H9 (cell line): ENCODE measurements at regions not wholly inside any gene's neighbourhood (a gene's known extent, or its start where the extent isn't known, plus 50 kb on each side); places are given as distances from the start of the nearest gene placed in this dataset.

ENCODE experiments used
- DNase-seq: peaks from one replicate; pipeline ENCODE4 v3.0.0-alpha.2; 2017
- H2AFZ ChIP-seq: one replicate; pipeline ENCODE4 v1.6.1; 2013; ENCODE audit warnings: mild to moderate bottlenecking, low read length, control low read depth, moderate library complexity
- H2AK5ac ChIP-seq: 2 replicates; pipeline ENCODE4 v1.6.1; 2013; ENCODE audit warnings: low read length, control low read depth, mixed read lengths; ENCODE audit not compliant: insufficient read length
- H2BK120ac ChIP-seq: one replicate; pipeline ENCODE4 v1.6.1; 2013; ENCODE audit warnings: low read depth, mild to moderate bottlenecking, low read length, control low read depth, inconsistent platforms; ENCODE audit not compliant: poor library complexity, severe bottlenecking
- H2BK12ac ChIP-seq: 2 replicates; pipeline ENCODE4 v1.6.1; 2013; ENCODE audit warnings: low read length, control low read depth, mixed read lengths, low read depth; ENCODE audit not compliant: insufficient read length
- H2BK15ac ChIP-seq: 2 replicates; pipeline ENCODE4 v1.6.1; 2013; ENCODE audit warnings: low read depth, low read length, control low read depth
- H2BK20ac ChIP-seq: one replicate; pipeline ENCODE4 v1.6.1; 2013; ENCODE audit warnings: low read depth, mild to moderate bottlenecking, low read length, control low read depth, inconsistent platforms; ENCODE audit not compliant: poor library complexity, severe bottlenecking
- H2BK5ac ChIP-seq: 2 replicates; pipeline ENCODE4 v1.6.1; 2013; ENCODE audit warnings: low read length, control low read depth, mixed read lengths; ENCODE audit not compliant: insufficient read length
- H3K14ac ChIP-seq: 2 replicates; pipeline ENCODE4 v1.6.1; 2013; ENCODE audit warnings: low read length, control low read depth; ENCODE audit not compliant: insufficient read depth
- H3K18ac ChIP-seq: 2 replicates; pipeline ENCODE4 v1.6.1; 2013; ENCODE audit warnings: low read depth, mild to moderate bottlenecking, mixed read lengths, low read length, control low read depth; ENCODE audit not compliant: insufficient read length
- H3K23ac ChIP-seq: 2 replicates; pipeline ENCODE4 v1.6.1; 2013; ENCODE audit warnings: low read length, control low read depth, mixed read lengths, low read depth; ENCODE audit not compliant: insufficient read length
- H3K23me2 ChIP-seq: 2 replicates; pipeline ENCODE4 v1.6.1; 2013; ENCODE audit warnings: low read depth, mild to moderate bottlenecking, mixed read lengths, low read length, control low read depth; ENCODE audit not compliant: insufficient read length, poor library complexity, severe bottlenecking
- H3K27ac ChIP-seq: 2 replicates; pipeline ENCODE4 v1.5.1; 2013; ENCODE audit warnings: low read length, control low read depth, mixed read lengths, low read depth; ENCODE audit not compliant: insufficient read length
- H3K27me3 ChIP-seq: 2 replicates; pipeline ENCODE4 v1.6.1; 2013; ENCODE audit warnings: low read length, control low read depth, inconsistent platforms; ENCODE audit not compliant: insufficient read depth
- H3K4ac ChIP-seq: 2 replicates; pipeline ENCODE4 v1.6.1; 2013; ENCODE audit warnings: low read depth, mild to moderate bottlenecking, control low read depth, inconsistent platforms, low read length, moderate library complexity
- H3K4me1 ChIP-seq: 2 replicates; pipeline ENCODE4 v1.6.1; 2013; ENCODE audit warnings: low read length, control low read depth, inconsistent platforms; ENCODE audit not compliant: insufficient read depth
- H3K4me2 ChIP-seq: 2 replicates; pipeline ENCODE4 v1.6.1; 2013; ENCODE audit warnings: low read length, control low read depth, mixed read lengths; ENCODE audit not compliant: insufficient read length, insufficient read depth
- H3K56ac ChIP-seq: 2 replicates; pipeline ENCODE4 v1.6.1; 2013; ENCODE audit warnings: low read depth, mild to moderate bottlenecking, mixed read lengths, low read length, control low read depth; ENCODE audit not compliant: insufficient read length
- H3K79me1 ChIP-seq: 2 replicates; pipeline ENCODE4 v1.6.1; 2013; ENCODE audit warnings: low read depth, mild to moderate bottlenecking, moderate library complexity, low read length, control low read depth, inconsistent platforms; ENCODE audit not compliant: insufficient read depth, poor library complexity, severe bottlenecking
- H3K79me2 ChIP-seq: 2 replicates; pipeline ENCODE4 v1.6.1; 2013; ENCODE audit warnings: low read length, control low read depth, inconsistent platforms; ENCODE audit not compliant: insufficient read depth
- H3K9ac ChIP-seq: 2 replicates; pipeline ENCODE4 v1.6.1; 2013; ENCODE audit warnings: low read length, control low read depth, mixed read lengths; ENCODE audit not compliant: insufficient read length; ENCODE audit errors: extremely low read depth
- H3K9me3 ChIP-seq: one replicate; pipeline ENCODE4 v1.6.1; 2013; ENCODE audit warnings: low read depth, low read length, inconsistent platforms; ENCODE audit not compliant: control insufficient read depth
- H3T11ph ChIP-seq: one replicate; pipeline ENCODE4 v1.6.1; 2013; ENCODE audit warnings: mild to moderate bottlenecking, low read length, control low read depth, inconsistent platforms
- H4K20me1 ChIP-seq: one replicate; pipeline ENCODE4 v1.6.1; 2013; ENCODE audit not compliant: control insufficient read depth, insufficient read length, insufficient read depth
- H4K5ac ChIP-seq: 2 replicates; pipeline ENCODE4 v1.6.1; 2013; ENCODE audit warnings: low read depth, mild to moderate bottlenecking, mixed read lengths, low read length, control low read depth; ENCODE audit not compliant: insufficient read length
- H4K8ac ChIP-seq: replicated peaks from 2 replicates; pipeline ENCODE4 v1.6.1; 2013; ENCODE audit warnings: low read length, control low read depth, mixed read lengths, low read depth; ENCODE audit not compliant: insufficient read length
- H4K91ac ChIP-seq: 2 replicates; pipeline ENCODE4 v1.6.1; 2013; ENCODE audit warnings: low read depth, mild to moderate bottlenecking, moderate library complexity, mixed read lengths, low read length, control low read depth; ENCODE audit not compliant: insufficient read length
- H3K27ac Mint-ChIP-seq, 3 experiments: 2 replicates in 2 of 3; 3 replicates in 1 of 3; pipeline ENCODE4 v1.8.0; 2020 to 2021; ENCODE audit warnings: mixed read lengths in 3 of 3, mild to moderate bottlenecking in 1 of 3, moderate library complexity in 1 of 3
- H3K27me3 Mint-ChIP-seq: 2 replicates; pipeline ENCODE4 v1.8.0; 2021; ENCODE audit warnings: low read depth, mild to moderate bottlenecking, moderate library complexity, mixed read lengths
- H3K36me3 Mint-ChIP-seq, 3 experiments: 2 replicates in 2 of 3; 3 replicates in 1 of 3; pipeline ENCODE4 v1.8.0; 2020 to 2021; ENCODE audit warnings: low read depth in 3 of 3, mixed read lengths in 3 of 3; ENCODE audit not compliant: insufficient read depth in 1 of 3
- H3K4me1 Mint-ChIP-seq, 2 experiments: 2 replicates each; pipeline ENCODE4 v1.8.0; 2020; ENCODE audit warnings: mixed read lengths in 2 of 2
- H3K4me3 Mint-ChIP-seq, 2 experiments: 2 replicates in 1 of 2; 3 replicates in 1 of 2; pipeline ENCODE4 v1.8.0; 2020 to 2021; ENCODE audit warnings: mild to moderate bottlenecking in 2 of 2, mixed read lengths in 2 of 2, moderate library complexity in 1 of 2
- H3K9me3 Mint-ChIP-seq, 2 experiments: 2 replicates in 1 of 2; 3 replicates in 1 of 2; pipeline ENCODE4 v1.8.0; 2020; ENCODE audit warnings: mild to moderate bottlenecking in 2 of 2, mixed read lengths in 2 of 2, moderate library complexity in 1 of 2
- WGBS: extraction: QIAGEN DNeasy Blood & Tissue Kit; methylation state at CpG from one replicate; pipeline ENCODE4 v1.1.7; 2013; ENCODE audit warnings: missing lambda C conversion rate, low lambda C conversion rate, mixed read lengths; ENCODE audit not compliant: insufficient read length; ENCODE audit errors: extremely low coverage; 5-methylcytosine and 5-hydroxymethylcytosine counted together
- TF ChIP-seq, protein P1 (sequence below): fragments of 200-600 bp; sonication (generic); conservative IDR thresholded peaks from 3 replicates; pipeline ENCODE4 v1.8.0; 2021; ENCODE audit warnings: antibody characterized with exemption, mild to moderate bottlenecking

DNA sequence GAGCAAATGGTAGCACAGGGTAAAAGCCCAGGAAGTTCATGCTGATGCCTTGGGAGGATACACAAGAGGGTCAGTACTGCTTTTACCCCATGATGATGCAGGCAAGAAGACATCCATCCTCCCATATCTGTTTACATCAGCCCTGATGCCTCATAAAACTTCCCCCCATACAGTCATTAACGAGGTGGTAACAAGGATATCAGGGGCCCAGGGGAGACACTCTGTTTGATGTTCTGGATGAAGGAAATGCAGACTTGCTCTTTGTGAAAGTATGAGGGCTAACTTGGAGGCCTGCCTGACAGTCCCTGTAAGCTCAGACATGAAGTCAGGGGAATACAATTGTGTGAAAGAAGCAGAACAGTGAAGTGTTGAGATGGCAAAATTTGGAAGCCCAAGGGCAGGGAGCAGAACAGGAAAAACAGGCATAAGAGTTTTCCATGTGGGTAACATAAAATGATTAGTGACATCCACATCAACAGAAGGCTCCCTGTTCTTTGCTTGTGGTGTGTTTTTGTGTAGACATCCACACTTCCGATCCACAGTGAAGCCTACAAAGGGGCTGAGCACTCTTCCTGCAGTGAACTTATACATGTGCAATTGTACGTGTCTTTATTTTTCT is 813.4 kb downstream of the MAFB start:
- Histone ChIP-seq H2BK15ac (no peak overlapping the region), H3K23me2 (no peaks in the 10 kb centered on the region), H3K79me2 (no peaks in the 10 kb centered on the region), H3K18ac (no peak overlapping the region), H4K5ac (no peak overlapping the region), H2BK5ac (no peak overlapping the region), H4K20me1 (no peaks in the 10 kb centered on the region), H2BK20ac (no peak overlapping the region), H3K14ac (no peak overlapping the region), H3K4me1 (no peaks in the 10 kb centered on the region; the same call in 1 of the 2 replicates), H3K79me1 (no peaks in the 10 kb centered on the region), H3T11ph (no peak overlapping the region), H3K27ac (no peak overlapping the region), H4K91ac (no peak overlapping the region), H3K4ac (no peak overlapping the region), H2BK12ac (no peak overlapping the region), H3K9me3 (no peaks in the 10 kb centered on the region), H2AK5ac (no peak overlapping the region), H3K56ac (no peak overlapping the region), H2AFZ (no peak overlapping the region), H3K27me3 (no peaks in the 10 kb centered on the region), H3K9ac (no peak overlapping the region), H2BK120ac (no peak overlapping the region), H4K8ac (no peak overlapping the region), H3K23ac (no peak overlapping the region), H3K4me2 (no peak overlapping the region)
- Mint-ChIP-seq H3K9me3 (no peaks in the 10 kb centered on the region; a peak in 1 of 5 replicates), H3K36me3 (no peaks in the 10 kb centered on the region), H3K27me3 (no peaks in the 10 kb centered on the region), H3K27ac (no peak overlapping the region), H3K4me3 (no peak overlapping the region), H3K4me1 (peaks cover 19 to 20% of the 10 kb centered on the region in 2 experiments)
- TF ChIP-seq, protein P1, sequence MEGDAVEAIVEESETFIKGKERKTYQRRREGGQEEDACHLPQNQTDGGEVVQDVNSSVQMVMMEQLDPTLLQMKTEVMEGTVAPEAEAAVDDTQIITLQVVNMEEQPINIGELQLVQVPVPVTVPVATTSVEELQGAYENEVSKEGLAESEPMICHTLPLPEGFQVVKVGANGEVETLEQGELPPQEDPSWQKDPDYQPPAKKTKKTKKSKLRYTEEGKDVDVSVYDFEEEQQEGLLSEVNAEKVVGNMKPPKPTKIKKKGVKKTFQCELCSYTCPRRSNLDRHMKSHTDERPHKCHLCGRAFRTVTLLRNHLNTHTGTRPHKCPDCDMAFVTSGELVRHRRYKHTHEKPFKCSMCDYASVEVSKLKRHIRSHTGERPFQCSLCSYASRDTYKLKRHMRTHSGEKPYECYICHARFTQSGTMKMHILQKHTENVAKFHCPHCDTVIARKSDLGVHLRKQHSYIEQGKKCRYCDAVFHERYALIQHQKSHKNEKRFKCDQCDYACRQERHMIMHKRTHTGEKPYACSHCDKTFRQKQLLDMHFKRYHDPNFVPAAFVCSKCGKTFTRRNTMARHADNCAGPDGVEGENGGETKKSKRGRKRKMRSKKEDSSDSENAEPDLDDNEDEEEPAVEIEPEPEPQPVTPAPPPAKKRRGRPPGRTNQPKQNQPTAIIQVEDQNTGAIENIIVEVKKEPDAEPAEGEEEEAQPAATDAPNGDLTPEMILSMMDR, result no peak
- DNase-seq, result no peak
- WGBS, result no CpG with 5 or more reads among the region's 3 CpGs
